T1000 (cell line): ENCODE measurements at regions not wholly inside any gene's neighbourhood (a gene's known extent, or its start where the extent isn't known, plus 50 kb on each side); places are given as distances from the start of the nearest gene placed in this dataset.

Source experiments
- DNase-seq: peaks from one replicate; lab custom pipeline; 2025; ENCODE audit warnings: mixed read lengths; lab: John Stamatoyannopoulos, UW

- no peak for DNase-seq
These were observed 283.7 kb upstream of the NR4A3 start for GRCh38 chr9:99537996-99538395.

DNA sequence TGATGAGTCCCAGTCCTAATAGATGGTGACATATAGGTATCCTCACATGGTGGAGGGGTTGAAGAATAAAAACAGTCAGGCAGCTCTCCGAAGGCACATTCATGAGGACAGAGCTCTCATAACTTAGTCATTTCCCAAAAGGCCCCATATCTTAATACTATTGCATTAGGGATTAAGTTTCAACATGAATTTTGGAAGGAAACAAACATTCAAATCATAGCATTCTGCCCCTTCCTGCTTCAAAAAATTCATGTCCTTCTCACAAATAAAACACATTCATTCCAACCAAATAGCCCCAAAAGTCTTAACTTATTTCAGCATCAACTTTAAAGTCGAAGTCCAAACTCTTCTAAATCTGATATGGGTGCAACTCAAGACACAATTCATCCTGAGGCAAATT is 277.2 kb upstream of the NR4A3 start:
- DNase-seq = no peak

DNA sequence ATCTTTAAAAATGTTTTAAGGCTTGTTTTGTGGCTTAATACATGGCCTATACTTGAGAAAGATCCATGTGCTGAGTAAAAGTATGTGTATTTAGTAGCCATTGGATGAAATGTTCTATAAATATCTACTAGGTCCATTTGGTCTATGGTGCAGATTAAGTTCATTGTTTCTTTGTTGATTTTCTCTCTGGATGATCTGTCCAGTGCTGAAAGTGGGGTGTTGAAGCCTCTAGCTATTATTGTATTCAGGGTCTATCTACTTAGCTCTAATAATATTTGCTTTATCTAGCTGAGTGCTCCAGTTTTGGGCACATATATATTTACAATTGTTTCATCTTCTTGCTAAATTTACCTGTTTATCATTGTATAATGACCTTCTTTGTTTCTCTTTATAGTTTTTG is 272.2 kb upstream of the NR4A3 start:
- no peak for DNase-seq

DNA sequence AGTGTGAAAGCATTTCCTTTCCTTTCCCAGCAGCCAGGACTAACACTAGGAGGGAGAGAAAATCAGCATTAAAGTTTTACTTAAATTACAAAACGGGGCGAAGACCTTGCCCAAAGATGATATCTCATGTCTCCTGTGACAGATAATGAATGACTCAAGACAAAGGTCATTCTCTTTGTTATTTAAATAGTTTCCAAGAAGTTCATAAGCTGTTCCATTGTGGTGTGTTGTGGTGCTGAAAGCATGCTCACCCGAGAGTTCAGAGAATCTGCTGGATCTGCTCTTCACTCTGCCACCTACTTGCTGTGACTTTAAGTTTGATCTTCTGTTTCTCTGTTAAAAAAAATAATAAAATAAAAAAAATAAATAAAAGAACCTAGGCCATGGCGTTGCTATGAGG is 265.9 kb upstream of the NR4A3 start:
- DNase-seq = no peak

DNA sequence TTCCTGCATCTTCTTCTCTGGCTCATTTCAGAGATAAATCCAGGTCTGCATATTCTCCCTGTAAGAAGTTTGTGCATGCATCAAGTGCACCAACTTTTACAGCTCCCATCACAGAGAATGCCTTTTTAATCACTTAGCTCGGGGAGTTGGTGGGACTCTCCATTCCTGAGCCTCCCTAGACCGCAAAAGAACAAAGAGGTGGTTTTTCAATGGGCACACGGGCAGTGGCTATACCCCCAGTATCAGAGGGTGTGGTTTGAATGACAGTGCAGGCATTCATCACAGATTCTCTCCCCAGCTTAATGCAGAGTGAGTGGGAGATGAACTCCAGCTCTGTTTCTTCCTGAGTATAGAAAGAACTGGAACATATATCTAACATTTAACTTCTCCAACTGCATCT is 264.7 kb upstream of the NR4A3 start:
- no peak for DNase-seq

DNA sequence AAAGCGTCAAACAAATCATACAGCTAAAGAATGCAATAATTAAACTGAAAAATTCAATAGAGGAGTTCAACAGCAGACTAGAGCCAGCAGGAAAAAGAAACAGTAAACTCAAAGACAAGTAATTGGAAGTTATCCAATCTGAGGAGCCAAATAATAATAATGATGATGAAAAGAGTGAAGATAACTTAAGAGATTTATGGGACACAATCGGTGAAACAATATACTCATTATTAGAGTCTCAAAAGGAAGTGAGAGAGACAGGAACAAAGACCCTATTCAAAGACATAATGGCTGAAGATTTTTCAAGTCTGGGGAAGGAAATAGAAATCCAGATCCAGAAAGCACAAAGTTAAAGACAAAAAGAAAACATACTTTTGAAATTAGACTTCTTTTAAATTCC is 263.9 kb upstream of the NR4A3 start:
- DNase-seq = no peak

DNA sequence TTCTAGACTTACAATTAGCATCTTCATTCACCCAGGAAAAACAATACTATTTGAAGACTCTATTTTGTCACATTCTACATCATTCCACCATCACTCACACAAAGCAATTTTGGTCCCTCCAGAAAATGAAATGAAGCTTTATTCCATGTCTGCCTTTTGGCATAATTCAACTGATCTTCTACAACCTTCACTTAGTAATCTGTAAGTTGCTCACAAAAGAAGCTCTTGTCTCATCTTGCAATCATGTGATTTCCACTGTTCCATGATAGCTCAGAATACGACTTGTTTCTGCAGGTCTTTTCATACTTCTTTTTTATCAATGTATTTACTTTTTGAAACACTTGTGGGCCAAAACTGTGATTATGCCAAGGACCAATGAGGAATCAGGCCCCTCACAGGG is 261.9 kb upstream of the NR4A3 start:
- no peak for DNase-seq

DNA sequence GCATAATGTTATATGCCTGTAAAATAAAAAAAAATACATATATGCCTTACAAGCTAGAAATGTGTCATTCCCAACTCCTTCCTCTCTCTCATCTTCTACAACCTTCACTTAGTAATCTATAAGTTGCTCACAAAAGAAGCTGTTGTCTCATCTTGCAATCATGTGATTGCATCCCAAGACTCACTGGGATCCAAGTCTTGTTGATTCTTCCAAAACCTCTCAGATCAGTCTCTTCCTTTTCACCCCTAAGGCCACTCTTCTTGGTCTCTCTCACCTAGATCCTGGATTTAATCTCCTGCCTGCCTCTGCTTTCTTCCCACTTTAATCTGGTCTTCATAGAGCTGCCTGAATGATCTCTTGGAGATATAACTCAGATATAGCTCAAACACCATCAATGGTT is 261.1 kb upstream of the NR4A3 start:
- no peak for DNase-seq

GRCh38 chr9:99561509-99561917 is 260.2 kb upstream of the NR4A3 start:
- no peak for DNase-seq

GRCh38 chr9:99561961-99562565 is 259.6 kb upstream of the NR4A3 start:
- no peak for DNase-seq

DNA sequence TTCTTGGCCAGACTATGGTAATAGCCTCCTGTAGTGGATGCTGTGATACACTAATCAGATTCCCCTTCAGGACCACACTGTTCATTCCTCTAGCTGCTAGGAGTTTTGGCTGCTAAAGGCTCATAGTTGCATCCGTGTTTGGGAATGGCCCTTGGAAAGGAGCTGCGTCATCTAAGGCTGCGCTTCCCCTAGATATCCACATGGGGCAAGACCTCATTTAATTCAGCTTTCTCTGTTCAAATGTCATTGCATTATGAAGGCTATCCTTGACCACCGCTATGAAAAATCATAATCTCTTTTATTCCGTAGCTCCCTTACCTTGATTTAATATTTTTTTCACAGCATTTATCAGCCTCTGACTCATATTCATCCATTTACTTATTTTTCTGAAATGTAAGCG is 258.3 kb upstream of the NR4A3 start:
- no peak for DNase-seq

- DNase-seq = no peak
These were observed 256.5 kb upstream of the NR4A3 start for GRCh38 chr9:99565203-99565602.

GRCh38 chr9:99567436-99567835 is 254.2 kb upstream of the NR4A3 start:
- no peak for DNase-seq

GRCh38 chr9:99569840-99570239 is 251.8 kb upstream of the NR4A3 start:
- DNase-seq = no peak

DNA sequence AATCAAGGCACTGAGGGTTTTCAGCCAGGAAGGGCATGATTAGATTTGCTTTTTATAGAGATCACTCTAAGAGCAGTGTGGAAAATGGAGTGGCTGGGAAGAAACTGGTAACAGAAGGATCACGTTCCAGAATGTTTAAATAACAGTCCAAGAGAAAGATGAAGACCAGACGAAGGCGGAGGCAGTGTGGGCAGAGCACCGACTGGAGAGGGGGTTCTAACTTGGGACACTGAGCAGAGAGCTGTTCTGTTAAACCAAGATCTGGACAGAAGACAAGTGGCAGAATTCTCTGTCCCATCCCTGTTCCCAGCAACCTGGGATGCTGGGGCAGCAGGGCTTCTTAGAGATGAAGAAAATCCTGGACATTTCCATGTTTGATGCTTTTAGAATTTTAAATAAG is 249.1 kb upstream of the NR4A3 start:
- DNase-seq = no peak

- DNase-seq = no peak
These were observed 248.6 kb upstream of the NR4A3 start for GRCh38 chr9:99573085-99573484.

DNA sequence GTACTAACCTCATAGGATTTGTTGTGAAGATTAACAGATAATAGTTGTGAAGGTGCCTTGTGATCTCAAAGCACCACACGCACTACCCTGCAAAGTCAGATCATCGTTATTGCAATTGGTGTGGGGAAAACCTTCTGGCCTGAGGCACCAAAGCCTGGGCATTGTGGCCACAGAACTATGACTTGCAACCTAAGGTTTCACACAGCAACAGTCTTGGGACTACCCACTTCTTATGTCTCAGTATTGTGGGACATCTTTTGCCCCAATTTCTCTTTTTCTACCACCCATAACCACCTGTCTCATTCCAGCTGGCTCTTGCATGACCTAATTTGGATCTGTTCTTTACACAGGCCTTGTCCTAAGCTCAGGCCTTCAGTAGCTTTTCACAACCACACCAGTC is 247.8 kb upstream of the NR4A3 start:
- DNase-seq = no peak

DNA sequence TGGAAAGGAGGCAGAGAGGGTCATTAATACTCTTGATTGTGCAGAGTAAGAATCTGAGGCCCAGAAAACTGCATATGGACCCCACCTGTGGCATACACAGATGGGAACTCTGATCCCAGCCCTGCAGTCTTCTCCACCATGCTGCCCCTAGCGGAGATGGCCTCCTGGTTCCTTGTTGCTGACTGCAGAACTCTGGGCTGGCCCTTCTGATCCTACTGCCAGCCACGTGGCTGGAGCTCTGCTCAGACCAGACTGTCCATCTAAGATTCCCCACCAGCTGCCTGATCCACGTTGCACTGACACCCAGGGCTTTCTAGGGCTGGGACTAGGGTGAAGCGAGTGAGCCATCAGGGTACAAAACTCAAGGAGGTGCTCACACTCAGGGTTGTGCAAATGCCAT is 245.7 kb upstream of the NR4A3 start:
- no peak for DNase-seq

DNA sequence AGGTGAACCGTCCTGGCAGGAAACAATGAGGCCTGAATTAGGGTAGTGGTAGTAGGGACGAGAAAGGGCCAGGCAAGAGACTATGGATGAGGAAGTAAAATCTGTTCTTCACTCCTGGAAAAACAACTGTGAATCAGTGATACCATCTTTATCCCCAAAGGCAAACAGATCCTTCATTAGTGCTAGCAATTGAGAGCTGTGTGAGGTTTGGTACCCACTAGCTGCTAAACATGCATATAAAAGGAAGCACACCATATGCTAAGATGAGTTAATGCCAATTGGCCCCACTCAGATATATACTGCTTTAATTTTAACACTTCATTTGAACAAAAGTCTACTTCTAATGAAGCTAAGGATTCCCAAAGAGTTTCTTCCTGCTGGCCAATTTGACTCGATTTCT is 244.8 kb upstream of the NR4A3 start:
- DNase-seq = no peak

- DNase-seq = no peak
These were observed 244.3 kb upstream of the NR4A3 start for GRCh38 chr9:99577351-99577750.

DNA sequence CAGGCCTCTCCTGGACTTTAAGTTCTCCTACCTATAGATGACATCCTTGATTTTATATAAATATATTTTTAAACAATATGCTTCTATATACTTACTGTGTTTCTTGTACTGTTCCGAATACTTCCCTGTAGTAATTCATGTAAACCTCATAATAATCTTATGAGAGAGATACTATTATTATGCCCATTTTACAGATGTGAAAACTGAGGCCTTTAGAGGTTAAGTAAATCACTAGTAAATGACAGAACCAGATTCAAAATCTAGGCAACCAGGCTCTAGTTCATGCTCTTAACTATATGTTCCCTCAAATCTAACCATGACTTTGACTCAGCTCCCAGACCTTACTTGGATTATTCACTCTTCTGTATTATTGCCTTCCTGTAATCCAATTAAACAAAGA is 243.0 kb upstream of the NR4A3 start:
- no peak for DNase-seq

GRCh38 chr9:99579964-99580363 is 241.7 kb upstream of the NR4A3 start:
- DNase-seq = no peak

GRCh38 chr9:99582814-99583213 is 238.9 kb upstream of the NR4A3 start:
- no peak for DNase-seq

DNA sequence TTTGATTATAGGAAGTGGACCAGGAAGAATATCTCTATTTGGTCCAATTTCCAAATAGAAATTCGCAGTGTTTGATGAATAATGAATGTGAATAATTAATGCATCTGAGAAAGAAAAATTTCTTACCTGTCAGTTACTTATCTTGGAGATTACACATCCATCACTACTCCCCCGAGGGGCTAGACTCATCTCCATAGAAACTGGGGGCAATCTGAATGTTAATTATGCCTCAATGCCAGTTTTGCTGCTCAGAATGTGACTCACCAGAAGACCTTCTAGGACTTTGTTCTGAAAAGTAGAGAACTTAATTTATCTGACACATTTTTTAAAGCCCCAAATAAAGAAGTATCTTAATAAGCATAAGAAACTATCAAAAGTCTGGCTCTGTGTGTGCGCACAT is 233.4 kb upstream of the NR4A3 start:
- no peak for DNase-seq

DNA sequence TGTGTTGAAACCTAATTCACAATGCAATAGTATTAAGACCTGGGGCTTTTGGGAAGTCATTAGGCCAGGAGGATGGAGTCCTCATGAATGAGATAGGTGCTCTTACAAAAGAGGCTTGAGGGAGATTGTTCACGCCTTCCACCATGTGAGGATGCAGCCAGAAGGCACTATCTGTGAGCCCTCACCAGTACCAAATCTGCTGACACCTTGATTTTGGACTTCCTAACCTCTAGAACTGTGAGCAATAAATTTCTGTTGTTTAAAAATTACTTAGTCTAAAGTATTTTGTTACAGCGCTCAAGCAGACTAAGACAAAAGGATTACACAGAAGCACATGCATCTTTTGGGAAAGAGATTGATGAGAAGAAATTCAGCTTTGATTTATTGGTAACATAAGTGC is 232.9 kb upstream of the NR4A3 start:
- no peak for DNase-seq
